22Rv1 (cell line): ENCODE measurements at regions not wholly inside any gene's neighbourhood (a gene's known extent, or its start where the extent isn't known, plus 50 kb on each side); places are given as distances from the start of the nearest gene placed in this dataset.

ENCODE experiments used
- H3K27ac ChIP-seq: fragments of 450-650 bp; 2 replicates; pipeline ENCODE4 v1.5.1; 2017
- CTCF ChIP-seq: fragments of 450-650 bp; IDR thresholded peaks from 2 replicates; pipeline ENCODE4 v1.5.1; 2017; ENCODE audit warnings: mild to moderate bottlenecking
- ZFX ChIP-seq: fragments of 450-650 bp; IDR thresholded peaks from 2 replicates; pipeline ENCODE4 v1.6.1; 2017; ENCODE audit warnings: antibody characterized with exemption, borderline replicate concordance

DNA sequence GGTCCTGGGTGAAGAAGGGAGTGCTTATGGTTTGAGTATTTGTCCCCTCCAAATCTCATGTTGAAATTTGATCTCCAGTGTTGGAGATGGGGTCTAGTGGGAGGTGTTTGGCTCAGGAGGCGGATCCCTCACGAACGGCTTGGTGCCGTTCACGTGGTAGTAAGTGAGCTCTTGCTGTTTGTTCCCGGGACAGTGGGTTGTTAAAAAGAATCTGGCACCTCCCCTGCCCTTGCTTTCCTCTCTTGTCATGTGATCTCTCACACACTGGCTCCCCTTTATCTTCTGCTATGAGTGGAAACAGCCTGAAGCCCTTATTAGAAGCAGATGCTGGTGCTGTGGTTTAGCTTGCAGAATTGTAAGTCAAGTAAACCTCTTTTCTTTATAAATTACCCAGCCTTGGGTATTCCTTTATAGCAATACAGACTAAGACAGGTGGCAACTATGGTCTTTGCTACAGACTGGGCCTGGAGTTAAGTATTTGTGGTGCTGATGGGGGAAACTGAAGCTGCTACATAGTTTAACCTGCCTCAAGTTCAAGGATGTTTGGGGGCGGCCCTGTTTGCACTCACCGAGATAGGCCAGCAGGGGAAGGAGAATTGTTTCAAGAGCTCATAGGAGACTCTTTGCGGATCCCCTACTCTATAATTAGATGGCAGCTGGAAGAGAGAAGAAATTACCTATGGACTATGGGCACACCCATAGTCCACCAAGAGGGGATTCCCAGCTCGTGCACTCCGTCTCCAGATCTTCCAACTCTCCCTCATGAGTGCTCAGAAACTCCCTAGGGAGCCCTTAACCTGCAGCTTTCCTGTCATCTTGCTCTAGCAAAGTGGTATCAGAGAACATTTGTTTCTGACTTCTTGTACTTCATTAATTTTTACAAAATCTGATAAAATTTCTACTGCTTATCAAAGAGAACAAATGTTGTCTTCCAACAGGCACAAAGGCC is 164.6 kb downstream of the SLC15A5 start:
- H3K27ac ChIP-seq, result no peak overlapping the region
- no peak for TF ChIP-seq CTCF
- TF ChIP-seq ZFX, result no peak

GRCh38 chr12:16112130-16112529 is 165.4 kb downstream of the SLC15A5 start:
- H3K27ac ChIP-seq, result no peak overlapping the region
- no peak for TF ChIP-seq CTCF
- no peak for TF ChIP-seq ZFX

- H3K27ac ChIP-seq, result no peak overlapping the region
- no peak for TF ChIP-seq ZFX
Measured at GRCh38 chr12:16110596-16110995, 166.9 kb downstream of the SLC15A5 start.

GRCh38 chr12:16103851-16104250 is 173.6 kb downstream of the SLC15A5 start:
- TF ChIP-seq CTCF, result no peak
- TF ChIP-seq ZFX, result no peak

DNA sequence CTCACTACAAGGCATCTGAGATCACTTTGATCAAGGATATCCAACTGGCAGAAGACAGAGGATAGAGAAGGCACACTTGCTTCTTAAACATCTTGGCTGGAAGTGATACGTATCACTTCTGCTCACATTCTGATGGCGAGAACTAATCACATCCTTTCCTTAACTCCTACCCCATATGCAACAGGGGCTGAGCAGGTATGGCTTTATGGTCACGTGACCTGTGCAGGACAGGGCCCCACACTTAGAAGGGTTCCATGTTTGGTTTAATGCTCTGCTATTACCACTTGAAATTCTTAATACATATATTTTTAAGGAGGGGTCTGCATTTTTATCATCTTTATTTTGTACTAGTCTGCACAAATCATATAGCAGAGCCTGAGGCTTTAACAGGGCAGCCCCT is 177.3 kb downstream of the SLC15A5 start:
- no peak overlapping the region for H3K27ac ChIP-seq
- TF ChIP-seq CTCF (no peak), ZFX (no peak)

More at GRCh38 chr12:16103851-16104250, 173.6 kb downstream of the SLC15A5 start:
- H3K27ac ChIP-seq, result no peak overlapping the region

DNA sequence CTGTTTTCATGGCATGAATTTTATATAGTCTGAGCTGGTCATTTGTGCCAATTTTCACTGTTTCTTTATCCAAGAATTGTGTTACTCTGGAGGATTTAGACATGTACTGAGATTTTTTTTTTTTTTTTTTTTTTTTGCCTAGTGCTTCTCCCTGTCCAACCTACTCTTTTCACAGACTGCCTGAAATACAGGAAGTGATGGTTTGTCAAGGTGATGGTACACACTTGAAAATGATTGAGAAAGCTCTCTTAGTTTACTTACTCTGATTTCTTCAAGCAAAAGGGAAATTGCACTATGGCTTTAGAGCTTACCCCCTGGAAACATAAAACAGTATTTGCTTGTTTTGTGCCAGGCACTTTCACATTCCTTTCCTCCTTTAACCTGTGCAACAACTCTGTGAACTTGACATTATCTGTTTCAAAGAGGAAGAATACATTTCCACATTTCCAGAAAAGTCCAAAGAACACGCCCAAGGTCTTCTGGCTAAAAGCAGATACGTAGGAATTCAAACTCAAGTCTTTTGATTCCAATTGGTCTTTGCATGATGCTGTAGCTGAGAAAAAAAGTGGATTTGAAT is 181.1 kb downstream of the SLC15A5 start:
- TF ChIP-seq ZFX, result no peak
- TF ChIP-seq CTCF, result no peak
- H3K27ac ChIP-seq, result no peak overlapping the region

GRCh38 chr12:16095531-16096110 is 181.9 kb downstream of the SLC15A5 start:
- TF ChIP-seq ZFX (no peak), CTCF (no peak)

More at GRCh38 chr12:16095531-16096110, 181.9 kb downstream of the SLC15A5 start:
- H3K27ac ChIP-seq, result no peak overlapping the region
